ENCODE measurements at regions not wholly inside any gene's neighbourhood (a gene's known extent, or its start where the extent isn't known, plus 50 kb on each side); places are given as distances from the start of the nearest gene placed in this dataset.

GRCh38 chr2:116832148-116832547 lies 982.3 kb upstream of the DDX18 start (continued):
- TF ChIP-seq CHD7 (IDR thresholded peaks at IDR 0.05; ENCODE audit: insufficient replicate concordance, low read length) = no peak
- no peak for TF ChIP-seq SRF (IDR thresholded peaks at IDR 0.05; ENCODE audit: low read depth, low read length)
